GM19023 (cell line): ENCODE measurements at regions not wholly inside any gene's neighbourhood (a gene's known extent, or its start where the extent isn't known, plus 50 kb on each side); places are given as distances from the start of the nearest gene placed in this dataset.
"Not testable (repeated sequence)": the region's sequence is repeated elsewhere in the genome, so short reads cannot be mapped to it uniquely, and the experiment has no call there.

ENCODE experiments used
- ATAC-seq: cut with Tn5 transposase; IDR thresholded peaks from one replicate; pipeline ENCODE4 v1.9.1; 2021; ENCODE audit warnings: mild to moderate bottlenecking, moderate library complexity; ENCODE audit not compliant: unreplicated experiment

DNA sequence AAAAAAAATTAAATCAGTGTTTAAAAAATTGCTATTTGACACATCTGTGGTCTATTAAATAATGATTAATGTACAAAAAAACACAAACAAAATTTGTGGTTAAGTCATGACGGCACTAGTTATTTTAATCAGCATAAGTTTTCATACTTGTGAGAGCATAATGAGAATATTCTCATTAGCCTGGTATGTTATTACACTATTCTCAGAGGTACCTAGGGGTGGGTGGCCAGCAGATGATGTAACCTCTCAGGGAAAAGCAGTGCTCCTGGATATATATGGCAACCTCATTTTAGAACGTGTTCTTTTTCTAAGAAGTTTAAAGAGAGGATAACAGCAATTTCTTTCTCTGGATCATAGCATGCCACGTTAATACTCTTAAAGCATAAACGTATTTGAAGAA lies 109.2 kb downstream of the GJA1 start:
- ATAC-seq, result no peak

DNA sequence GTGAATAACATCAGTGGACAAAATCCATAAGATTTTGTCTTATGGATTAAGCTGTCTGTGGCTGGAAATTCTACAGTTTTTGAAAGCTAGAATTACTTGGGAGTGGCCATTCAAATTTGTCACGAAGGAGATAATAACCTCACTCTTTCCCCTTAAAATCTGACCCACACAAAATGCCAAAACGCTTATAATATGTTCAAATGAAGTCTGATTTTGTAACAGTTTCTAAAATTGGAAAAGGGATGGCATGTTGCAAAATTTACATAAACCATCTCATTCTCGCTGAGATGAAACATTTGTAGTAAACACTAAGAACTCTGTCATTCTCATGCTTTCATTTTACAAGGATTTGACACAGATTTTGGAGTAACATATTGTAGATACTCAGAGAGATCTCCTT lies 112.7 kb downstream of the GJA1 start:
- no peak for ATAC-seq

DNA sequence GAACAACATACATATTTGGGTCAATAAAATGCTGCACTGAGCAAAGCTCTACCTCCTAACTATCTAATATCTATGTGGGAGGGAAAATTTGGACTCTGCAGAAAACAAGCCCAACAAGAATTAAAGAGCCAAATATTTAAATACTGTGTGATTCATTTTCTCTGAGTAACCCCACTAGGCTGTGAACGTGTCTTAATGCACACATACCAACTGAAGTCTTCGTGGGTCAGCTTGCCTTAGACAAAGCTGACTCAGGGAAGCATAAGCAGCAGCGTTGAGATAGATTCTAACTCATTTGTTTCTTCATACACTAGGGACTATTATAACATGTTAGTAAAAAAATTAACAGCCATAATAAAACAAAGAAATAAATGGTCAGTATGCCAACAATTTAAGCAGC lies 114.3 kb downstream of the GJA1 start:
- ATAC-seq, result no peak

DNA sequence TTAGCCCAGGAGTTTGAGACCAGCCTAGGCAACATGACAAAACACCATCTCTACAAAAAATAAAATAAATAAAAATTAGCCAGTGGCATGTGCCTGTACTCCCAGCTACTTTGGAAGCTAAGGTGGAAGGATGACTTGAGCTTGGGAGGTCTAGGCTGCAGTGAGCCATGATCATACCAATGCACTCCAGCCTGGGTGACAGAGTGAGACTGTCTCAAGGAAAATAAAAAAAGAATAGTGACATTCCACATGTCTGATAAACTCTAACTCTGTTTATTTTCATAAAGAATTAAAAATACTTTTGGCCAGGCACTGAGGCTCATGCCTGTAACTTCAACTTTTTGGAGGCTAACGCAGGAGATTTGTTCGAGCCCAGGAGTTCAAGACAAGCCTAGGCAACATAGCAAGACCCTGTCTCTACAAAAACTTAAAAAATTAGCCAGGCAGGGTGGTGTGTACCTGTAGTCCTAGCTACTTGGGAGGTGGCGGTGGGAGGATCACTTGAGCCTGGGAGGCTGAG lies 115.1 kb downstream of the GJA1 start:
- no peak for ATAC-seq

DNA sequence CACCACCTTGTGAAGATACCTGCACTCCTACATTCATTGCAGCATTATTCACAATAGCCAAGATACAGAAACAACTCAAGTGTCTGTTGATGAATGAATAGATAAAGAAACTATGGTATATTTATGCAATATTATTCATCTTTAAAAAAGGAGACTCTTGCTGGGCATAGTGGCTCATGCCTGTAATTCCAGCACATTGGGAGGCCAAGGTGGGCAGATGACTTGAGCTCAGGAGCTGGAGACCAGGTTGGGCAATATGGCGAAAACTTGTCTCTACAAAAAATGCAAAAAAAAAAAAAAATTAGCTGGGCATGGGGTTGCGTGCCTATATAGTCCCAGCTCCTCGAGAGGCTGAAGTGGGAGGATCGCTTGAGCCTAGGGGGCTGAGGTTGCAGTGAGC lies 119.8 kb downstream of the GJA1 start:
- no peak for ATAC-seq

DNA sequence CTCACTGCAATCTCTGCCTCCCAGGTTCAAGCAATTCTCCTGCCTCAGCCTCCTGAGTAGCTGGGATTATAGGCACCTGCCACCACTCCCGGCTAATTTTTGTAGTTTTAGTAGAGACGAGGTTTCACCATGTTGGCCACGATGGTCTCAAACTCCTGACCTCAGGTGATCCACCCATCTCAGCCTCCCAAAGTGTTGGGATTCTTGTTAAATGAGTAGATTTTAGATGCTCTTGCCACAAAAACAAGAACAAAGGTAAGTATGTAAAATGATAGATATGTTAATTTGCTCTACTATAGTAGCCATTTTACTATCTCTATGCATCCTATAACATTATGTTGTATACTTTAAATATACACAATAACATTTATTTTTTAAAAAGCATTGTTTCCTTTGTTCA lies 120.7 kb downstream of the GJA1 start:
- not testable (repeated sequence) for ATAC-seq

DNA sequence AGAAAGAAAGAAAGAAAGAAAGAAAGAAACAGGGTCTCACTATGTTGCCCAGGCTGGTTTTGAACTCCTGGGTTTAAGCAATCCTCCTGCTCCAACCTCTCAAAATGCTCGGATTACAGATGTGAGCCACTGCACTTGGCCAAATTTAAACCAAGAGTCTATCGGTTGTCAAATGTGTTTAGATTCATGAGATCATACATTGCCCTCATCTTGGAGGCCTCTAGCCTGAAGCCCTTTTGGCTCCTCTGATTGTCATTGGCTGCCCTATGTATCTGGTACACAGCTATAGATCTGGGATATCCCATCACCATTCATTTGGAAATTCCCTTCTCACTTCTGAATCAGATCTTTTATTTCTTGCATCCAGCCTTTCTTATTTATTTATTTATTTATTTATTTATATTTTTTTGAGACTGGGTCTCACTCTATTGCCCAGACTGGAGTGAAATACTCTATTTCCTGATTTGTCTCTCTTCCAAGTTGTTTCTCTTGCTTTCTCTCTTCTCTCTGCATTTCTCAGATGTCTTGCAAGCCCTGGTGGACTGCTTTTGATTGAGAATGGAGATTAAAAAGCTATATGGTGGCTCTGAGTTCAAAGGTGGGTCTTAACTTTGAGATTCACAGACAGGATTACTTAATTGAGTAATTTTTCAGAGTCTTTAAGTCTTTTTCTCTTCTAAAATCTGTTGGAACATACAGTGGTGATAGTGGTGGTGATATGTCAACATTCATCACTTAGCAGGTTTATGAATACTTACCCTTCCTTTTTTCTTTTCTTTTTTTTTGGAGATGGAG lies 121.9 kb downstream of the GJA1 start:
- no peak for ATAC-seq

DNA sequence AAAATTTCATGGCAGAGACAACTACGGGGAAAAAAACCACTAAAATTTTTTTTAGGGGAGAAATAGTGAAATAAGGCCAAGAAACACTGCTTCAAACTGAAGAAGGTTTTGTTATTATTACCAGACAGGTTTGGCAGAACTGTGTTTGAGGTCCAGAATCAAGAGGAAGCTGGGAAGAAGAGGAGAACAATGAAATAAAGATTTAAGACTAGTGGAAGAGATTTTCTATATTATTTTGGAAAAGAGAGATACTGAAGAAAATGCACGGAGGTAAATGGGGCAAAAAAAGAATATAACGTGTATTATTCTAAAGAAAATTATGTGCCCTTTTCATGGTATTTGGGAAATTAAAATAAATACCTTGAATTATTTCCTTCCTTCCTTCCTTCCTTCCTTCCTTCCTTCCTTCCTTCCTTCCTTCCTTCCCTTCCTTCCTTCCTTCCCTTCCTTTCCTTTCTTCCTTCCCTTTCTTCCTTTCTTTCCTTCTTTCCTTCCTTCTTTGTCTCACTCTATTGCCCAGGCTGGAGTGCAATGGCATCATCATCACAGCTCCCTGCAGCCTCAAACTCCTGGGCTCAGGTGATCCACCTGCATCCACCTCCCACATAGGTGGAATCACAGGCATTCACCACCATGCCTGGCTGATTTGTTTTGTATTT lies 124.3 kb downstream of the GJA1 start:
- no peak for ATAC-seq

DNA sequence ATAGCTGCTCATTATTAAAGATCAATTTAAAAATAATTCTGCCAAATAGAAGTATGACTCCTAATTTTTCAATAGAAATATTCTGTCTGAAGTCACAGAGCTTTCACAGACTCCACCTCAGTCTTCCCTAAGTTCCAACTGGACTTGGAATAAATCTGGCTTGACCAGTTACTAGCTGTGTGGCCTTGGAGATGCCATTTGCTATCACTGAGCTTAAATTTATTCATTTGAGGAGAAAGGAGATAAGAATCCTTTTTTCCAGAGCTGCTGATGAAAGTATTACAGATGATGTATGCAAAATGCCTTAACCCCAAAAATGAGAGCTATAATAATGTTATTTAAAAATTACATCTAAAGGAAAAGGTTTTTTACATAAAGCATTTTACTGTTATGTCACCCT lies 125.0 kb downstream of the GJA1 start:
- ATAC-seq, result no peak

DNA sequence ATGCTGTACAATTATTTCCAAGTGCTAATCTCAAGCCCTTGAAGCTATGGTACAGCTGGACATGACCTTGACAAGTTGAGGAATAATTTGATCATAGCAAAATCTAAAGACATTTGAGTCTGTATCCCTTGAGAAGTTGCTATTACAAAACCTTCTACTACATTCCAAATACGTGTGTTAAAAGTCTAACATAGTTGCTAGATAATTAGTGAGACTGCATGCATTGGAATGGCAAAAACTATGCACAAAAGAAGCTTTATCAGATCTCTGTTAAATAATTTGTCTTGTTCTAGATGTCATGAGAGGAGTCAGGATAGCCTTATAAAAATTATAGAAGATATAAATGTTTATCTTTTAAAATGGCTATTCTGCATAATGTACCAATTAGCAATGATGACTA lies 127.8 kb downstream of the GJA1 start:
- ATAC-seq, result no peak

DNA sequence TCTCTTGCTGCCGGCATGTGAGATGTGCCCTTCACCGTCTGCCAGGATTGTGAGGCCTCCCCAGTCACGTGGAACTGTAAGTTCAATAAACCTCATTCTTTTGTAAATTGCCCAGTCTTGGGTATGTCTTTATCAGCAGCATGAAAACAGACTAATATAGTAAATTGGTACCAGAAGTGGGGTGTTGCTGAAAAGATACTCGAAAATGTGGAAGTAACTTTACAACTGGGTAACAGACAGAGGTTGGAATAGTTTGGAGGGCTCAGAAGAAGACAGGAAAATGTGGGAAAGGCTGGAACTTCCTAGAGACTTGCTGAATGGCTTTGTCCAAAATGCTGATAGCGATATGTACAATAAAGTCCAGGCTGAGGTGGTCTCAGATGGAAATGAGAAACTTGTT lies 129.1 kb downstream of the GJA1 start:
- ATAC-seq, result not testable (repeated sequence)

DNA sequence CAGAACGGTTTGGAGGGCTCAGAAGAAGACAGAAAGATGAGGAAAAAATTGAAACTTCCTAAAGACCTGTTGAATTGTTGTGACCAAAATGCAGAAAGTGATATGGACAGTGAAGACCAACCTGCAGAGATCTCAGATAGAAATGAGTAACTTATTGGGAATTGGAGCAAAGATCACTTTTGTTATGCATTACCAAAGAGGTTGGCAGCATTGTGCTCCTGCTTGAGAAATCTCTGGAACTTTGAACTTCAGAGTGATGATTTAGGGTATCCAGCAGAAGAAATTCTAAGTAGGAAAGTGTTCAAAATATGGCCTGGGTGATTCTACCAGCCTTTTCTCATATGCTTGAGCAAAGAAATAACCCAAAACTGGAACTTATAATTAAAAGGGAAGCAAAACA lies 136.0 kb downstream of the GJA1 start:
- ATAC-seq, result no peak

DNA sequence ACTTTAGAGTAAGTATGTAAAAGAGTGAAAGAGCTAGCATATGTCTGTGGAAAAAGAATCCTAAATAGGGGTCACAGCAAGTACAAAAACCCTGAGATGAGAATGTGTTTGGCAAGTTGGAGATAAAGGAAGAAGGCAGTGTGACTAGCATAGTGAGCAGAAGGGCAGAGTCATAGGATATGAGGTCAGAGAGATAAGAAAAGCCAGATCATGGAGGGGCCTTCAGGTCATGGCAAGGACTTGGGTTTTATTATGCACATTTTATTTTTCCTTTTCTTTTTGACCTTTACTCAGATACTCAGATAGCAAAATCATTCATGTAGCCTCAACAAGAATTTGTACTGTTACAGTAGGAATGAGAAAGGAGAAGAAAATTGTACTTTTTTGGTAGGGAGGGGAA lies 138.0 kb downstream of the GJA1 start:
- no peak for ATAC-seq

DNA sequence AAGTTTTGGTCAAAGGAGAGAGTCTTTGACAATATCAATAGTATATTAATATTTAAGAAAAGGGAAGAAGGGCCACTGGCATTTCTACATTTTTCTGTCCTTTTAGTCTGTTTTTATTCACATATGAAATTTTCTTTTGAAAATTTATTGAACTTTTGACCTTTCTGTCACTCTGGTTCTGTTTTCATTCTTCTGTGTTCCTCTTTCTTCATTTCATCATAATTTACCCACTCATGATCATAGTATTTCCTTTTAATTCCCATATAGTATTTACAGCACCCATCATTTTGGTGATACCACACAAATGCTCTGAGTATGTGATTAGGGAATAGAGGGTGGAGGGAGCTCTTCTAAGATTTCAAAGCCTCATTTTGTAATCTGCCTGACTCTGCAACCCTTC lies 142.8 kb downstream of the GJA1 start:
- no peak for ATAC-seq

DNA sequence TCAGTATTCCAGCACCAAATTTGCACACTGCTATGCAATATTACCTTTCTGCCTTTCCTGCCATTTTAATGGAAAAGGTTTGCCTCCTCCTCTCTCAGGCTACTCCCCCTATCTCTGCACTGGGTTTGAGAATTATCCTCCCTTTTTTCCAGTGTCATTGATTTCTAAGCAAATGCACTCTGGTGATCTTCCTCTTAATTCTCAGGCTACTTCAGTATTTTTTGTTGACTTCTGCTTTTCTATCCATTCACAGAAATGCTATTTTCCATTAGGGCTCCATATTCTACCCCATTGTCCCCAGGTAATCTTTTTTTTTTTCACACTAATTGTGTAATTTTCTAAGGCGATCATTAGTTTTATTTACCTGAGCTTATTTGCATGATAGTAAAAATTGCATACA lies 144.0 kb downstream of the GJA1 start:
- ATAC-seq, result no peak

DNA sequence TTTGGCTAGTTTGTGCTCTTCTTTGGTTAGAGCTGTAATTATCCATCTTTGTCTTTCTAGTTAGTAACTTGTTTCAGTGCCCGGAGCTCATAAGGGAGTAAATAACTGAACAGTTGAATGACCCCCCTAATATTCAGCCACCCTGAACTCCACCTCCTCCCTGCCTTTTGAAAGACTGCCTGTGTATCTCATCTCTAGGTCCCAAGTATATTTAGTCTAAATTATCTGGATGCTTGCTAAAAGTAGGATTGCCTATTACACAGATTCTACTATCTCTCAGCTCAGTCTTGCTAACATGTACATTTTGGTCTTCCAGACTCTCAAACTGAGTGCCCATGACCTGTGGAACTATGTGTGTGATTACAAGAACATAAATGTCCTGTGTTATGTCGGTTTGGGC lies 145.9 kb downstream of the GJA1 start:
- no peak for ATAC-seq

DNA sequence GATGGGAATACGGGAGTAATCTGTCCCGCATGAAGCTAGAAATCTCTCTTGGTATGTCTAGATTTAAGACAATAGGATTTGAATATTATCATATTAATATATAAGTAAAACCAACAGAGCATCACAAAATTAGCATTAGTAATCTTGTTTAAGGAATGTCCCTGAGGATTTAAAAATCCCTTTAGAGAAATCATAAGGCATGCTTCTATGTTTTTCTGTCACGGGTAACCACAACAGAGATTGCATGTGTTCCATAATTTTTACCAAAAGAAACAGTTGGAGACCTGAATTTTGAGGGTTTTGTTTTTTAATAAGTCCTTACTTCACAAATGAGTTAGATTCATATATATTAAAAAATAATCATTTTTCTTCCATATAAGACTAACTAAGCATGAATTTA lies 146.8 kb downstream of the GJA1 start:
- no peak for ATAC-seq

DNA sequence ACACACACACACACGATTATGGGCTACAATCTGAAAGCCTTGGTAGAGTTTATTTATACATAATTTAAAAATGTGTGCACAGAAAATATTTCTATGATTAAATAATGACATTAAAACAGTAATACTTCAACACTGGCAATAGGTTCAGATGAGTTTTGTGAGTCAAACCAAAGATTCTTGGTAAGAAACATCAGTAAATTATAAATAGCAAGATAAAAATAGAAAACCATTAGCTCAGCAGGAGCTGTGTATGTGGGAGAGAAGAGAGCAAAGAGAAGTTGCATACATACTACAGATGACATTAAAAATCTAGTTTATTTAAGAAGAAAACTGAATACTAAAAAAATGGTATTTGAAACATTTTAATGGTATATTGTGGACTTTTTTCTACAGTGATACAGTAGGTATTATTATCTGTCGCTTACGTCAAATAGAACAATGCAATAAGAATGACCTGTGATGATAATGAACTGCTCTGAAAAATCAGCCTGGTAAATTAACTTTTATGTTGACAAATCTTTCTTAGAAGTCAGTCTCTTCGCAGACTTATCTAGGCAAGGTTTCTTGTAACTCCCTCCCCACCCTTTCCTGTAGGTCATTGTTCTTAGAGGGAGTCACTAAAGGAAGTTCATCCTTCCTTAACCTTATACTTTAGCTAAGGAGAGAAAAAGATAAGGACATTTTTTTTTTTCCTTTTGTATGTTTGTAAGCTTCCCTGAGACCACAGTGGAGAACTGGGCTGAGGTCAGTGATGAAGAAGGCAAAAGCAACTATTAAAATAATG lies 149.3 kb downstream of the GJA1 start:
- ATAC-seq, result no peak

DNA sequence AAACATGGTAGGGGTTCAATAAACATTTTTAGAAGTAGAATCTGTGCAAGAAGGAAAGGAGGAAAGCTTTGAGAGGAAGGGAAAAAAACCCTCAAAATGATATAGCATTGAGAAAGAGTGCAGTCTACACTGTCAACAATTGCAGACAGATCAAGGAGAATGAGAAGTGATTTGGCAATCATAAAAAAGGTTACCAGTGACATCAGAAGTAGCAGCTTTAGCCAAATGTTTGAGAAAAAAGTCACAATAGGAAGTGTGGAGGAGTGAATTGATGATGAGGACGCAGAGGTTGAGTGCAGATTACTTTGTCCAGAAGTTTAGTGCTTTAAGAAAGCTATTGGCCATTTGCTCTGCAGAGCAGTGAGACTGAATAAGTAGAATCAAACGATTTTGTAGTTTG lies 155.0 kb downstream of the GJA1 start:
- ATAC-seq, result no peak

DNA sequence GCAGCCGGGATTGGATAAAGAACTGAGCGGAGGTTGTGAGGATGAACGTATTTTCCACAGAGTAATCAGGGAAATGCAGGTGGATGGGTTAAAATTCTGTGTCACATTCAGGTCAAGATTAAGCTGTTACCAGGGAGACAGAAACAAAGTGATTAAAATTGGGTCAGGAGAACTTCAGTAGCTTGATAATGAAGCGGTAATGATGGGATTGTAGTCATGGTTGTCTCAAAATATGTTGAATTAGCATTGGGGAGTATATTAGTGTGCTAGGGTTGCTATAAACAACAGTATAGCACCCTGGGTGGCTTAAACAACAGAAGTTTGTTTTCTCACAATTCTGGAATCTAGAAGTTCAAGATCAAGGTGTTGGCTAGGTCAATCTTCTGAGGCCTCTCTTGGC lies 155.5 kb downstream of the GJA1 start:
- no peak for ATAC-seq

DNA sequence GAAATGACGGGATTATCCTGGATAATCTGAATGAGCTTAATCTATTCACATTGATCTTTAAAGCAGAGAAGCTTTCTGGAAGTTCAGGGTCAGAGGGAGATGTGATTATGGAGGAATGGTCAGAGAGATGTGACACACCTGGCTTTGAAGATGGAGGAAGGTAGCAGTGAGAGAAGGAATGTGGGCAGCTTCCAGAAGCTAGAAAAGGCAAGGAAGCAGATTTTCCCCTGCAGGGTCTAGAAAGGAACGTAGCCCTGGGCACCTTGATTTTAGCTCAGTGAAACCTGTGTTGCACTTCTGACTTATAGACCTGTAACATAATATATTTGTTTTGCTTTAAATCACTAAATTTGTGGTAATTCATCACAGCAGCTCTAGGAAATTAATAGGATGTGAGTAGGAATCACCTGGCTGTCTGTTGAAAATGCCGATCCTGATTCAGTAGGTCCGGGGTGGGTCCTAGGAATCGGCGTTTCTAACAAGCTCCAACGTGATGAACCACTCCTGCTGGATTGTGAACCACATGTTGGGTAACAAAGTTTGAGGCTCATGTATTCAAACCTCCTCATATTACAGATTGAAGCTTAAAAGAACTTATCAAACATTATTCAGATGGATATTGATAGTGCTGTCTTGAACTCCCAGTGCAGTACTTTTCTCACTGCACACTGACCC lies 157.0 kb downstream of the GJA1 start:
- ATAC-seq, result no peak
